Mucosa of descending colon (tissue), 3 donors: ENCODE measurements at regions not wholly inside any gene's neighbourhood (a gene's known extent, or its start where the extent isn't known, plus 50 kb on each side); places are given as distances from the start of the nearest gene placed in this dataset.

Experiments
- ATAC-seq: fragments of 200-7000 bp; cut with Tn5 transposase; one replicate; pipeline ENCODE4 v1.9.1; 2020; ENCODE audit warnings: mild to moderate bottlenecking, moderate library complexity
- DNase-seq, 3 donors: peaks; one replicate each; pipeline ENCODE4 v3.0.0-alpha.2; 2020
- H3K36me3 ChIP-seq: fragments of 200-600 bp; one replicate; pipeline ENCODE4 v1.8.0; 2021; ENCODE audit warnings: low read depth, mild to moderate bottlenecking
- H3K4me1 ChIP-seq: fragments of 200-600 bp; one replicate; pipeline ENCODE4 v1.8.0; 2021; ENCODE audit warnings: low read depth, mild to moderate bottlenecking
- H3K4me3 ChIP-seq: fragments of 200-600 bp; one replicate; pipeline ENCODE4 v1.8.0; 2021; ENCODE audit warnings: mild to moderate bottlenecking
- H3K9me3 ChIP-seq: fragments of 200-600 bp; one replicate; pipeline ENCODE4 v1.8.0; 2021; ENCODE audit warnings: mild to moderate bottlenecking
- CTCF ChIP-seq: fragments of 200-600 bp; IDR thresholded peaks from one replicate; pipeline ENCODE4 v1.8.0; 2022; ENCODE audit warnings: antibody characterized with exemption, mild to moderate bottlenecking
- intact Hi-C, 2 donors: fragments of 100-400 bp; cut with DNase I in 1 of 2; cut with micrococcal nuclease in 1 of 2; formaldehyde crosslinking; loops; one replicate each; pipeline versions ENCODE4 v1.11.0 to v1.11.1; 2022; cut with DNase I, micrococcal nuclease
- donor health status: DM: no; HTN: no; CAD: no; lungs with moderate emphysema.
- donor health status: DM: no; HTN: no; CAD: no.
- donor health status: DM: no; HTN: yes; CAD: no.

GRCh38 chr18:41263956-41264355, 691.1 kb upstream of the PIK3C3 start:
- intact Hi-C loops, result no loop called here
- H3K4me3 ChIP-seq, result no peak overlapping the region
- ATAC-seq (no peak), DNase-seq (no peak)
- TF ChIP-seq CTCF, result no peak
- no peaks in the 10 kb centered on the region for H3K4me1 ChIP-seq
- H3K36me3 ChIP-seq, result no peaks in the 10 kb centered on the region
- H3K9me3 ChIP-seq, result no peaks in the 10 kb centered on the region

- ATAC-seq (no peak), DNase-seq (no peak)
- Histone ChIP-seq H3K4me1 (no peaks in the 10 kb centered on the region), H3K36me3 (no peaks in the 10 kb centered on the region), H3K4me3 (no peak overlapping the region), H3K9me3 (no peaks in the 10 kb centered on the region)
- intact Hi-C loops, result no loop called here
- TF ChIP-seq CTCF, result no peak
Measured at GRCh38 chr18:41262688-41263087, 692.3 kb upstream of the PIK3C3 start.

- no peak for DNase-seq
- Histone ChIP-seq H3K4me3 (no peak overlapping the region), H3K36me3 (no peaks in the 10 kb centered on the region), H3K9me3 (no peaks in the 10 kb centered on the region), H3K4me1 (no peaks in the 10 kb centered on the region)
- intact Hi-C loops, result no loop called here
- TF ChIP-seq CTCF, result no peak
- ATAC-seq, result no peak
Measured at GRCh38 chr18:41244591-41245037, 710.4 kb upstream of the PIK3C3 start.

- DNase-seq (no peak), ATAC-seq (no peak)
- no peaks in the 10 kb centered on the region for H3K9me3 ChIP-seq
- H3K4me1 ChIP-seq, result no peaks in the 10 kb centered on the region
- TF ChIP-seq CTCF, result no peak
- intact Hi-C loops, result no loop called here
- no peak overlapping the region for H3K4me3 ChIP-seq
- H3K36me3 ChIP-seq, result no peaks in the 10 kb centered on the region
Measured at GRCh38 chr18:41237317-41237716, 717.7 kb upstream of the PIK3C3 start.

- no peak for TF ChIP-seq CTCF
- DNase-seq (no peak), ATAC-seq (no peak)
- intact Hi-C loops, result no loop called here
- Histone ChIP-seq H3K4me1 (no peaks in the 10 kb centered on the region), H3K9me3 (no peaks in the 10 kb centered on the region), H3K36me3 (no peaks in the 10 kb centered on the region), H3K4me3 (no peak overlapping the region)
Measured at GRCh38 chr18:41231681-41232080, 723.4 kb upstream of the PIK3C3 start.

GRCh38 chr18:41227993-41228392, 727.0 kb upstream of the PIK3C3 start:
- ATAC-seq, result no peak
- no peak for DNase-seq
- no peak overlapping the region for H3K4me3 ChIP-seq
- no peak for TF ChIP-seq CTCF
- intact Hi-C loops, result no loop called here
- H3K4me1 ChIP-seq, result no peaks in the 10 kb centered on the region
- H3K36me3 ChIP-seq, result no peaks in the 10 kb centered on the region
- no peaks in the 10 kb centered on the region for H3K9me3 ChIP-seq
